Type B pancreatic cell (in vitro differentiated cells): ENCODE measurements at regions not wholly inside any gene's neighbourhood (a gene's known extent, or its start where the extent isn't known, plus 50 kb on each side); places are given as distances from the start of the nearest gene placed in this dataset.

ENCODE experiments used
- DNase-seq: peaks from one replicate; pipeline ENCODE4 v3.0.0; 2021; ENCODE audit warnings: mixed read lengths; ENCODE audit not compliant: unreplicated experiment; ENCODE audit errors: extremely low spot score
- H3K27ac Mint-ChIP-seq: 2 replicates; pipeline ENCODE4 v1.8.0; 2021; ENCODE audit warnings: mild to moderate bottlenecking, mixed read lengths
- H3K27me3 Mint-ChIP-seq: 2 replicates; pipeline ENCODE4 v1.8.0; 2021; ENCODE audit warnings: mixed read lengths
- H3K36me3 Mint-ChIP-seq: 2 replicates; pipeline ENCODE4 v1.8.0; 2021; ENCODE audit warnings: mixed read lengths
- H3K4me1 Mint-ChIP-seq: one replicate; pipeline ENCODE4 v1.8.0; 2021; ENCODE audit warnings: mixed read lengths; ENCODE audit not compliant: unreplicated experiment
- H3K4me3 Mint-ChIP-seq: 2 replicates; pipeline ENCODE4 v1.8.0; 2021; ENCODE audit warnings: mild to moderate bottlenecking, mixed read lengths
- H3K9me3 Mint-ChIP-seq: 2 replicates; pipeline ENCODE4 v1.8.0; 2021; ENCODE audit warnings: mixed read lengths
- CTCF ChIP-seq: fragments of 200-600 bp; sonication (generic); conservative IDR thresholded peaks from 2 replicates; pipeline ENCODE4 v1.5.0; 2021; ENCODE audit warnings: antibody characterized with exemption, mild to moderate bottlenecking

GRCh38 chr14:85291731-85292130, 238.2 kb upstream of the FLRT2 start:
- Mint-ChIP-seq H3K36me3 (no peaks in the 10 kb centered on the region), H3K27ac (no peak overlapping the region), H3K9me3 (no peaks in the 10 kb centered on the region), H3K4me1 (no peaks in the 10 kb centered on the region), H3K27me3 (no peaks in the 10 kb centered on the region), H3K4me3 (no peak overlapping the region)
- TF ChIP-seq CTCF, result no peak
- DNase-seq, result no peak

- no peak for DNase-seq
- no peaks in the 10 kb centered on the region for H3K36me3 Mint-ChIP-seq
- H3K4me1 Mint-ChIP-seq, result no peaks in the 10 kb centered on the region
- TF ChIP-seq CTCF, result no peak
- H3K9me3 Mint-ChIP-seq, result no peaks in the 10 kb centered on the region
- H3K27ac Mint-ChIP-seq, result no peak overlapping the region
- no peaks in the 10 kb centered on the region for H3K27me3 Mint-ChIP-seq
- no peak overlapping the region for H3K4me3 Mint-ChIP-seq
These were observed 236.2 kb upstream of the FLRT2 start for GRCh38 chr14:85293612-85294234.

- Mint-ChIP-seq H3K36me3 (peaks cover 6% of the 10 kb centered on the region), H3K4me3 (no peak overlapping the region), H3K27ac (no peak overlapping the region), H3K4me1 (no peaks in the 10 kb centered on the region), H3K9me3 (no peaks in the 10 kb centered on the region), H3K27me3 (no peaks in the 10 kb centered on the region)
- no peak for TF ChIP-seq CTCF
- DNase-seq, result no peak
These were observed 234.6 kb upstream of the FLRT2 start for GRCh38 chr14:85295318-85295717.

GRCh38 chr14:85296456-85297210, 233.3 kb upstream of the FLRT2 start:
- no peak for DNase-seq
- H3K4me1 Mint-ChIP-seq, result no peaks in the 10 kb centered on the region
- H3K9me3 Mint-ChIP-seq, result no peaks in the 10 kb centered on the region
- H3K4me3 Mint-ChIP-seq, result no peak overlapping the region
- H3K27me3 Mint-ChIP-seq, result no peaks in the 10 kb centered on the region
- no peak for TF ChIP-seq CTCF
- no peak overlapping the region for H3K27ac Mint-ChIP-seq
- H3K36me3 Mint-ChIP-seq, result peaks cover 6% of the 10 kb centered on the region

GRCh38 chr14:85300107-85300506, 229.8 kb upstream of the FLRT2 start:
- Mint-ChIP-seq H3K27me3 (peaks cover 13% of the 10 kb centered on the region), H3K36me3 (peaks cover 6% of the 10 kb centered on the region)

More at GRCh38 chr14:85300107-85300506, 229.8 kb upstream of the FLRT2 start:
- Mint-ChIP-seq H3K27ac (no peak overlapping the region), H3K4me1 (peaks cover 8% of the 10 kb centered on the region), H3K9me3 (peaks cover 9% of the 10 kb centered on the region), H3K4me3 (no peak overlapping the region)
- TF ChIP-seq CTCF, result no peak
- DNase-seq, result no peak
